K562 (cell line): ENCODE measurements at regions not wholly inside any gene's neighbourhood (a gene's known extent, or its start where the extent isn't known, plus 50 kb on each side); places are given as distances from the start of the nearest gene placed in this dataset.

Source experiments
- CTCF ChIP-seq, 3 experiments: IDR thresholded peaks in 2 of 3; conservative IDR thresholded peaks in 1 of 3; 2 replicates each; pipeline ENCODE4 v1.5.1; 2011 to 2012; ENCODE audit warnings: low read length in 3 of 3, mild to moderate bottlenecking in 3 of 3, control low read depth in 2 of 3, improper control_type of control experiment in 1 of 3, inconsistent platforms in 1 of 3, low read depth in 1 of 3, mixed read lengths in 1 of 3, moderate library complexity in 1 of 3; ENCODE audit not compliant: insufficient read depth in 2 of 3
- EP300 ChIP-seq: IDR thresholded peaks from 2 replicates; pipeline ENCODE4 v1.6.1; 2012; ENCODE audit warnings: low read length, improper control_type of control experiment
- ETV6 ChIP-seq, 3 experiments: fragments of 150-350 bp in 1 of 3; sonication (generic) in 1 of 3; formaldehyde crosslinking in 1 of 3; IDR thresholded peaks; 2 replicates each; pipeline versions ENCODE4 v1.6.1 to v1.8.0; 2014 to 2022; ENCODE audit warnings: borderline replicate concordance in 2 of 3, low read depth in 2 of 3, antibody characterized with exemption in 1 of 3, low read length in 1 of 3, mild to moderate bottlenecking in 1 of 3, missing genetic modification reagents in 1 of 3
- FUS ChIP-seq: fragments of 200-400 bp; formaldehyde crosslinking; optimal IDR thresholded peaks from 2 replicates; pipeline ENCODE3; 2017; ENCODE audit warnings: low read depth, low read length
- NCOA6 ChIP-seq: fragments of 450-650 bp; IDR thresholded peaks from 2 replicates; pipeline ENCODE4 v1.6.1; 2017; ENCODE audit warnings: mild to moderate bottlenecking
- NFRKB ChIP-seq: fragments of 450-650 bp; IDR thresholded peaks from 2 replicates; pipeline ENCODE4 v1.6.1; 2016; ENCODE audit warnings: low read depth
- PHB ChIP-seq: fragments of 250-450 bp; sonication (Bioruptor Pico); IDR thresholded peaks from 2 replicates; pipeline ENCODE4 v1.5.0; 2021
- PHF21A ChIP-seq: fragments of 450-650 bp; IDR thresholded peaks from 2 replicates; pipeline ENCODE4 v1.6.1; 2017; ENCODE audit warnings: low read depth, borderline replicate concordance
- PHF8 ChIP-seq: fragments of 200-600 bp; sonication (generic); IDR thresholded peaks from 2 replicates; pipeline ENCODE4 v1.6.1; 2012; ENCODE audit warnings: mixed run types, mild to moderate bottlenecking, inconsistent platforms, low read length, moderate library complexity, borderline replicate concordance
- POLR2A ChIP-seq: fragments of 450-650 bp; conservative IDR thresholded peaks from 2 replicates; pipeline ENCODE4 v1.6.1; 2016
- SRSF1 ChIP-seq: fragments of 200-400 bp; formaldehyde crosslinking; IDR thresholded peaks from 2 replicates; pipeline ENCODE4 v1.6.1; 2017; ENCODE audit warnings: mild to moderate bottlenecking, low read depth, low read length, moderate library complexity
- ZNF134 ChIP-seq: fragments of 250-450 bp; sonication (Bioruptor Pico); conservative IDR thresholded peaks from 2 replicates; pipeline ENCODE4 v1.4.0; 2020
- TF ChIP-seq, protein P1 (sequence below): sonication (generic); formaldehyde crosslinking; IDR thresholded peaks from 2 replicates; pipeline ENCODE4 v1.8.1; 2022; ENCODE audit warnings: missing genetic modification reagents

GRCh38 chr11:42172441-42172840 lies 713.0 kb upstream of the LRRC4C start:
- TF ChIP-seq SRSF1 (no peak), CTCF (IDR thresholded peaks at IDR 0.05 in 2 of 3, conservative IDR thresholded peaks at IDR 0.05 in 1 of 3; ENCODE audit: insufficient read depth in 2 of 3, low read depth in 1 of 3, low read length in 3 of 3) (no peak), FUS (no peak), NCOA6 (no peak), ETV6 (IDR thresholded peaks at IDR 0.05; ENCODE audit: borderline replicate concordance in 1 of 2, low read depth in 2 of 2, low read length in 1 of 2) (no peak), ETV6 (CRISPR knock-in tag; IDR thresholded peaks at IDR 0.05; ENCODE audit: borderline replicate concordance) (no peak), NFRKB (no peak), EP300 (no peak), PHB (no peak), POLR2A (no peak), PHF21A (no peak), ZNF134 (no peak), PHF8 (no peak)
- TF ChIP-seq, protein P1, sequence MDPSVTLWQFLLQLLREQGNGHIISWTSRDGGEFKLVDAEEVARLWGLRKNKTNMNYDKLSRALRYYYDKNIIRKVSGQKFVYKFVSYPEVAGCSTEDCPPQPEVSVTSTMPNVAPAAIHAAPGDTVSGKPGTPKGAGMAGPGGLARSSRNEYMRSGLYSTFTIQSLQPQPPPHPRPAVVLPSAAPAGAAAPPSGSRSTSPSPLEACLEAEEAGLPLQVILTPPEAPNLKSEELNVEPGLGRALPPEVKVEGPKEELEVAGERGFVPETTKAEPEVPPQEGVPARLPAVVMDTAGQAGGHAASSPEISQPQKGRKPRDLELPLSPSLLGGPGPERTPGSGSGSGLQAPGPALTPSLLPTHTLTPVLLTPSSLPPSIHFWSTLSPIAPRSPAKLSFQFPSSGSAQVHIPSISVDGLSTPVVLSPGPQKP (CRISPR knock-in tag), result no peak
